ENCODE measurements at regions not wholly inside any gene's neighbourhood (a gene's known extent, or its start where the extent isn't known, plus 50 kb on each side); places are given as distances from the start of the nearest gene placed in this dataset.

- no peak for DNase-seq
Measured at GRCh38 chr11:70486731-70487130, 88.4 kb downstream of the CTTN start.

GRCh38 chr11:70487160-70487559 lies 88.8 kb downstream of the CTTN start:
- no peak for DNase-seq

- DNase-seq = no peak
Measured at GRCh38 chr11:70487756-70488155, 89.4 kb downstream of the CTTN start.

GRCh38 chr11:70488171-70488703 lies 89.9 kb downstream of the CTTN start:
- DNase-seq = no peak

- DNase-seq = no peak
Measured at GRCh38 chr11:70489276-70489675, 90.9 kb downstream of the CTTN start.

- DNase-seq = no peak
Measured at GRCh38 chr11:70490208-70490607, 91.9 kb downstream of the CTTN start.

- no peak for DNase-seq
Measured at GRCh38 chr11:70490723-70491558, 92.6 kb downstream of the CTTN start.

GRCh38 chr11:70491696-70492472 lies 93.6 kb downstream of the CTTN start:
- DNase-seq = no peak

- DNase-seq = no peak
Measured at GRCh38 chr11:70493089-70493474, 94.8 kb downstream of the CTTN start.

- DNase-seq = no peak
Measured at GRCh38 chr11:70493891-70494290, 95.6 kb downstream of the CTTN start.

GRCh38 chr11:70494559-70495350 lies 96.4 kb downstream of the CTTN start:
- DNase-seq = no peak

GRCh38 chr11:70495351-70496310 lies 97.3 kb downstream of the CTTN start:
- DNase-seq = peak in 1 of 2 experiments; percentile 36

- DNase-seq = no peak
Measured at GRCh38 chr11:70496591-70497535, 98.5 kb downstream of the CTTN start.

GRCh38 chr11:70497536-70498075 lies 99.3 kb downstream of the CTTN start:
- DNase-seq = no peak

- DNase-seq = no peak
Measured at GRCh38 chr11:70498171-70498571, 99.8 kb downstream of the CTTN start.

GRCh38 chr11:70498976-70499801 lies 100.9 kb downstream of the CTTN start:
- DNase-seq = no peak

GRCh38 chr11:70500076-70500847 lies 101.9 kb downstream of the CTTN start:
- DNase-seq = no peak

Data from SHP77 (cell line).